ENCODE measurements at regions not wholly inside any gene's neighbourhood (a gene's known extent, or its start where the extent isn't known, plus 50 kb on each side); places are given as distances from the start of the nearest gene placed in this dataset.

GRCh38 chrX:138982365-138982764 is 270.8 kb upstream of the FGF13 start:
- Histone ChIP-seq H4K91ac (replicated peaks; ENCODE audit: insufficient read length, low read length) (no peak overlapping the region), H3K9me3 (ENCODE audit: insufficient read depth in 2 of 2, low read depth in 1 of 2, low read length in 1 of 2) (no peaks in the 10 kb centered on the region), H3K23ac (ENCODE audit: insufficient read length) (no peak overlapping the region), H2AFZ (ENCODE audit: low read length) (no peak overlapping the region), H3K14ac (ENCODE audit: insufficient read length) (no peak overlapping the region), H3K9ac (replicated peaks in 1 of 4; ENCODE audit: extremely low read depth in 1 of 4, low read depth in 3 of 4, low read length in 3 of 4) (no peak overlapping the region), H4K20me1 (replicated peaks in 1 of 2; ENCODE audit: control insufficient read depth in 1 of 2, insufficient read depth in 2 of 2, low read length in 2 of 2) (no peaks in the 10 kb centered on the region), H3K18ac (ENCODE audit: extremely low read depth, low read length) (no peak overlapping the region), H2BK20ac (ENCODE audit: low read length) (no peak overlapping the region), H2BK15ac (ENCODE audit: low read length) (no peak overlapping the region), H3K4me3 (ENCODE audit: extremely low read depth in 1 of 4, insufficient read depth in 2 of 4, low read depth in 3 of 4, low read length in 4 of 4) (no peak overlapping the region), H2BK120ac (replicated peaks; ENCODE audit: low read depth, low read length) (no peak overlapping the region), H3K4me1 (replicated peaks in 1 of 4; ENCODE audit: control insufficient read depth in 3 of 4, insufficient read depth in 4 of 4, low read length in 3 of 4) (no peaks in the 10 kb centered on the region), H3K79me2 (ENCODE audit: control insufficient read depth in 1 of 2, insufficient read depth in 2 of 2, low read length in 2 of 2) (no peaks in the 10 kb centered on the region), H3K23me2 (ENCODE audit: low read depth, low read length) (no peaks in the 10 kb centered on the region), H3K27ac (ENCODE audit: low read depth, low read length) (no peak overlapping the region), H3K56ac (replicated peaks; ENCODE audit: insufficient read length, low read depth, low read length) (no peak overlapping the region), H3K36me3 (ENCODE audit: control insufficient read depth in 2 of 4, insufficient read depth in 4 of 4, low read length in 3 of 4) (no peaks in the 10 kb centered on the region), H2AK5ac (ENCODE audit: low read depth, low read length) (no peak overlapping the region), H3K4ac (replicated peaks; ENCODE audit: insufficient read length, low read depth, low read length) (no peak overlapping the region), H3K79me1 (ENCODE audit: low read depth, low read length) (no peaks in the 10 kb centered on the region), H4K8ac (ENCODE audit: extremely low read depth, insufficient read depth, low read length) (no peak overlapping the region), H2BK5ac (ENCODE audit: low read depth, low read length) (no peak overlapping the region), H3K27me3 (replicated peaks in 1 of 4; ENCODE audit: control insufficient read depth in 3 of 4, extremely low read depth in 1 of 4, insufficient read depth in 3 of 4, low read length in 3 of 4) (no peaks in the 10 kb centered on the region), H4K5ac (ENCODE audit: insufficient read length, low read depth, low read length) (no peak overlapping the region), H3K4me2 (ENCODE audit: insufficient read depth in 1 of 2, low read depth in 2 of 2, low read length in 2 of 2) (no peak overlapping the region), H2BK12ac (ENCODE audit: low read depth, low read length) (no peak overlapping the region)
- CTCF ChIA-PET (ENCODE audit: partially characterized antibody), result no interaction called here
- FAIRE-seq, result no peak
- DNase-seq (ENCODE audit: low read depth in 1 of 2, low spot score in 2 of 2), result no peak
- POLR2A ChIA-PET (ENCODE audit: partially characterized antibody), result no interaction called here
- 81% methylated on average over 4 of the region's 4 CpGs; no CpG with 5 or more reads in 1 of the 2 experiments for WGBS, 2 experiments (ENCODE audit: extremely low coverage in 1 of 2, insufficient coverage in 1 of 2, insufficient read length in 1 of 2, insufficient replicate concordance in 2 of 2, low coverage in 1 of 2, low lambda C conversion rate in 2 of 2, missing lambda C conversion rate in 1 of 2)
- no peak for TF ChIP-seq SP1 (IDR thresholded peaks at IDR 0.05; ENCODE audit: low read depth, low read length)
- TF ChIP-seq SIX5 (IDR thresholded peaks at IDR 0.05; ENCODE audit: low read depth, low read length), result no peak
- no peak for TF ChIP-seq MAX (IDR thresholded peaks at IDR 0.05)
- no peak for TF ChIP-seq SIRT6 (IDR thresholded peaks at IDR 0.05; ENCODE audit: low read length)
